HCT116 (cell line): ENCODE measurements at regions not wholly inside any gene's neighbourhood (a gene's known extent, or its start where the extent isn't known, plus 50 kb on each side); places are given as distances from the start of the nearest gene placed in this dataset.

Source experiments
- ATAC-seq: fragments of 200-7000 bp; cut with Tn5 transposase; 2 replicates; pipeline ENCODE4 v1.9.1; 2020; ENCODE audit warnings: mild to moderate bottlenecking, moderate library complexity
- BruUV-seq: library from RNA; stranded (reverse); fragments of 400-500 nt; replicated peaks from 2 replicates; lab custom pipeline; 2021; lab: Mats Ljungman, UMichigan
- CTCF ChIA-PET: fragments of 300-600 bp; sonication (Branson Sonifier 250); formaldehyde crosslinking; loops from one replicate; lab custom pipeline; 2021; ENCODE audit warnings: antibody characterized with exemption; lab: Charles Lee
- POLR2A ChIA-PET: fragments of 300-600, 350-600 bp; sonication (Branson Sonifier 250); formaldehyde crosslinking; loops from one replicate; lab custom pipeline; 2021; ENCODE audit warnings: antibody characterized with exemption; lab: Charles Lee
- RAD21 ChIA-PET, 2 experiments: fragments of 300-600 bp; sonication (Branson Sonifier 250); formaldehyde crosslinking; loops; one replicate each; lab custom pipeline; 2023; ENCODE audit warnings: low total read pairs in 2 of 2; ENCODE audit not compliant: uncharacterized antibody in 2 of 2, unreplicated experiment in 2 of 2, low non-redundant PET in 1 of 2; lab: Charles Lee
- DNase-seq: peaks from one replicate; pipeline ENCODE4 v3.0.0-alpha.2; 2010; ENCODE audit warnings: low read depth, low spot score
- H2AFZ ChIP-seq: fragments of 200-600 bp; shearing (Covaris generic), sonication (generic); 2 replicates; pipeline ENCODE4 v1.6.1; 2017; ENCODE audit warnings: low read depth, mixed run types, mixed read lengths, antibody characterized with exemption, low read length; ENCODE audit not compliant: poor library complexity, severe bottlenecking
- H3K27ac ChIP-seq: 2 replicates; pipeline ENCODE4 v1.5.1; 2012; ENCODE audit warnings: low read depth, low read length
- H3K27me3 ChIP-seq: fragments of 200-600 bp; sonication (generic); 2 replicates; pipeline ENCODE4 v1.6.1; 2016; ENCODE audit warnings: mixed run types, low read length, mixed read lengths; ENCODE audit not compliant: insufficient read depth
- H3K36me3 ChIP-seq, 2 experiments: fragments of 200-500 bp in 1 of 2; fragments of 200-600 bp in 1 of 2; sonication (Bioruptor generic) in 1 of 2; sonication (generic) in 1 of 2; 2 replicates each; pipeline versions ENCODE4 v1.5.1 to v1.6.1; 2014 to 2016; ENCODE audit warnings: low read length in 2 of 2, inconsistent platforms in 1 of 2, mixed read lengths in 1 of 2, mixed run types in 1 of 2; ENCODE audit not compliant: insufficient read depth in 2 of 2, control insufficient read depth in 1 of 2
- H3K4me1 ChIP-seq, 2 experiments: fragments of 200-600 bp in 1 of 2; sonication (generic) in 1 of 2; 2 replicates each; pipeline versions ENCODE4 v1.5.1 to v1.6.1; 2012 to 2017; ENCODE audit warnings: low read length in 2 of 2, inconsistent platforms in 1 of 2, mild to moderate bottlenecking in 1 of 2, mixed read lengths in 1 of 2, mixed run types in 1 of 2, moderate library complexity in 1 of 2; ENCODE audit not compliant: insufficient read depth in 2 of 2, control insufficient read depth in 1 of 2
- H3K4me2 ChIP-seq: fragments of 200-600 bp; sonication (generic); 2 replicates; pipeline ENCODE4 v1.6.1; 2017; ENCODE audit warnings: mixed run types, low read length, mixed read lengths
- H3K4me3 ChIP-seq, 2 experiments: fragments of 200-600 bp in 1 of 2; sonication (generic) in 1 of 2; replicated peaks in 1 of 2; 2 replicates each; pipeline ENCODE4 v1.5.1; 2011 to 2016; ENCODE audit warnings: low read length in 2 of 2, control low read depth in 1 of 2, low read depth in 1 of 2, mild to moderate bottlenecking in 1 of 2, mixed read lengths in 1 of 2, mixed run types in 1 of 2
- H3K79me2 ChIP-seq: fragments of 200-600 bp; sonication (generic); 2 replicates; pipeline ENCODE4 v1.6.1; 2017; ENCODE audit warnings: mild to moderate bottlenecking, mixed run types, low read length, moderate library complexity, mixed read lengths; ENCODE audit not compliant: insufficient read depth
- H3K9ac ChIP-seq: fragments of 200-600 bp; sonication (generic); 2 replicates; pipeline ENCODE4 v1.6.1; 2016; ENCODE audit warnings: low read length, mixed read lengths
- H3K9me2 ChIP-seq: fragments of 200-600 bp; sonication (generic), shearing (Covaris generic); 2 replicates; pipeline ENCODE4 v1.6.1; 2017; ENCODE audit warnings: mixed run types, mild to moderate bottlenecking, moderate library complexity; ENCODE audit not compliant: insufficient read depth
- H3K9me3 ChIP-seq, 2 experiments: fragments of 200-500 bp in 1 of 2; fragments of 200-600 bp in 1 of 2; sonication (Bioruptor generic) in 1 of 2; sonication (generic) in 1 of 2; 2 replicates each; pipeline ENCODE4 v1.6.1; 2014 to 2017; ENCODE audit warnings: low read length in 2 of 2, mixed read lengths in 2 of 2, inconsistent platforms in 1 of 2, low read depth in 1 of 2, mild to moderate bottlenecking in 1 of 2, mixed run types in 1 of 2, moderate library complexity in 1 of 2; ENCODE audit not compliant: control insufficient read depth in 1 of 2, insufficient read depth in 1 of 2
- H4K20me1 ChIP-seq: fragments of 200-600 bp; sonication (generic), shearing (Covaris generic); 2 replicates; pipeline ENCODE4 v1.6.1; 2017; ENCODE audit warnings: mixed run types, mild to moderate bottlenecking, moderate library complexity; ENCODE audit not compliant: insufficient read depth
- ATF3 ChIP-seq: IDR thresholded peaks from 2 replicates; pipeline ENCODE4 v1.6.1; 2012
- CEBPB ChIP-seq: IDR thresholded peaks from 2 replicates; pipeline ENCODE4 v1.6.1; 2012; ENCODE audit warnings: low read depth
- EGR1 ChIP-seq: IDR thresholded peaks from 2 replicates; pipeline ENCODE4 v1.6.1; 2012; ENCODE audit warnings: low read depth
- EZH2 ChIP-seq: fragments of 200-600 bp; sonication (generic); IDR thresholded peaks from 2 replicates; pipeline ENCODE4 v1.6.1; 2017; ENCODE audit warnings: antibody characterized with exemption, mixed run types
- EZH2phosphoT487 ChIP-seq: fragments of 200-600 bp; IDR thresholded peaks from 2 replicates; pipeline ENCODE4 v1.6.1; 2018; ENCODE audit warnings: antibody characterized with exemption, borderline replicate concordance
- FOSL1 ChIP-seq: IDR thresholded peaks from 2 replicates; pipeline ENCODE4 v1.6.1; 2012; ENCODE audit warnings: low read depth
- JUND ChIP-seq: IDR thresholded peaks from 2 replicates; pipeline ENCODE4 v1.6.1; 2012
- MAX ChIP-seq: IDR thresholded peaks from 2 replicates; pipeline ENCODE4 v1.6.1; 2012
- POLR2A ChIP-seq: IDR thresholded peaks from 2 replicates; pipeline ENCODE4 v1.7.0; 2011; ENCODE audit warnings: borderline replicate concordance; ENCODE audit not compliant: insufficient read depth, insufficient read length; ENCODE audit errors: extremely low read depth
- RAD21 ChIP-seq: IDR thresholded peaks from 2 replicates; pipeline ENCODE4 v1.6.1; 2012; ENCODE audit warnings: low read depth, mild to moderate bottlenecking
- REST ChIP-seq: IDR thresholded peaks from 2 replicates; pipeline ENCODE4 v1.6.1; 2012; ENCODE audit warnings: low read depth
- SIN3A ChIP-seq: IDR thresholded peaks from 2 replicates; pipeline ENCODE4 v1.6.1; 2012; ENCODE audit warnings: low read depth
- SP1 ChIP-seq: IDR thresholded peaks from 2 replicates; pipeline ENCODE4 v1.6.1; 2012; ENCODE audit warnings: low read depth
- TCF7L2 ChIP-seq: IDR thresholded peaks from 2 replicates; pipeline ENCODE4 v1.7.0; 2011; ENCODE audit warnings: borderline replicate concordance, inconsistent platforms; ENCODE audit not compliant: insufficient read depth, insufficient read length; ENCODE audit errors: extremely low read depth
- ZBTB33 ChIP-seq: IDR thresholded peaks from 2 replicates; pipeline ENCODE4 v1.6.1; 2011; ENCODE audit warnings: mild to moderate bottlenecking, low read length, moderate library complexity; ENCODE audit not compliant: insufficient replicate concordance; ENCODE audit errors: extremely low read depth
- ZFX ChIP-seq: fragments of 450-650 bp; IDR thresholded peaks from 2 replicates; pipeline ENCODE4 v1.6.1; 2017
- ZNF274 ChIP-seq: fragments of 200-500 bp; sonication (Bioruptor generic); IDR thresholded peaks from 2 replicates; pipeline ENCODE4 v1.6.1; 2014; ENCODE audit warnings: mild to moderate bottlenecking, low read depth, low read length, inconsistent platforms
- intact Hi-C: fragments of 100-400 bp; cut with micrococcal nuclease; formaldehyde crosslinking; loops from 2 replicates; pipeline ENCODE4 v1.10.0; 2022

GRCh38 chr7:37550426-37550825 is 101.8 kb upstream of the ELMO1 start:
- ATAC-seq (no peak), DNase-seq (no peak)
- Histone ChIP-seq H3K4me3 (no peak overlapping the region), H3K27me3 (no peaks in the 10 kb centered on the region; the same call in 1 of the 2 replicates), H3K9me2 (no peaks in the 10 kb centered on the region), H3K9me3 (no peaks in the 10 kb centered on the region), H3K9ac (no peak overlapping the region), H3K4me2 (no peak overlapping the region), H3K4me1 (no peaks in the 10 kb centered on the region), H4K20me1 (no peaks in the 10 kb centered on the region), H2AFZ (no peak overlapping the region), H3K27ac (no peak overlapping the region), H3K79me2 (no peaks in the 10 kb centered on the region), H3K36me3 (no peaks in the 10 kb centered on the region)
- CTCF ChIA-PET = no interaction called here
- POLR2A ChIA-PET = no interaction called here
- TF ChIP-seq POLR2A (no peak), SIN3A (no peak), CEBPB (no peak), JUND (no peak)
- intact Hi-C loops = no loop called here
- RAD21 ChIA-PET = no interaction called here
- BruUV-seq = no TSS peak

- no peaks in the 10 kb centered on the region for H3K9me3 ChIP-seq
- H3K4me1 ChIP-seq = no peaks in the 10 kb centered on the region
- no peak for DNase-seq
- H3K4me2 ChIP-seq = no peak overlapping the region
- no peaks in the 10 kb centered on the region for H4K20me1 ChIP-seq
- H3K9ac ChIP-seq = no peak overlapping the region
- RAD21 ChIA-PET = no interaction called here
- no peaks in the 10 kb centered on the region for H3K79me2 ChIP-seq
- no peaks in the 10 kb centered on the region for H3K9me2 ChIP-seq
- CTCF ChIA-PET = no interaction called here
- no peak for ATAC-seq
- no peak overlapping the region for H2AFZ ChIP-seq
- no peaks in the 10 kb centered on the region; the same call in 1 of the 2 replicates for H3K27me3 ChIP-seq
- POLR2A ChIA-PET = no interaction called here
- H3K36me3 ChIP-seq = no peaks in the 10 kb centered on the region
- intact Hi-C loops = no loop called here
- no peak overlapping the region for H3K4me3 ChIP-seq
- BruUV-seq = no TSS peak
- H3K27ac ChIP-seq = no peak overlapping the region
- TF ChIP-seq CEBPB (no peak), JUND (no peak), ZFX (no peak), POLR2A (no peak), MAX (no peak), FOSL1 (no peak), SP1 (no peak), RAD21 (no peak), EGR1 (no peak), EZH2 (no peak), EZH2phosphoT487 (no peak), ZBTB33 (no peak), REST (no peak), ZNF274 (no peak), ATF3 (no peak), TCF7L2 (no peak)
Observed at GRCh38 chr7:37550872-37551271, 102.2 kb upstream of the ELMO1 start.
